GM12801 (cell line): ENCODE measurements at regions not wholly inside any gene's neighbourhood (a gene's known extent, or its start where the extent isn't known, plus 50 kb on each side); places are given as distances from the start of the nearest gene placed in this dataset.

Experiments
- CTCF ChIP-seq: IDR thresholded peaks from one replicate; pipeline ENCODE4 v1.5.1; 2011; ENCODE audit warnings: control low read depth; ENCODE audit not compliant: insufficient read length; ENCODE audit errors: extremely low read depth

- no peak for TF ChIP-seq CTCF
Measured at GRCh38 chr10:6704896-6705295, 124.8 kb upstream of the PRKCQ start.

GRCh38 chr10:6702030-6702429, 122.0 kb upstream of the PRKCQ start:
- no peak for TF ChIP-seq CTCF

- no peak for TF ChIP-seq CTCF
Measured at GRCh38 chr10:6701289-6701688, 121.2 kb upstream of the PRKCQ start.

GRCh38 chr10:6700066-6700465, 120.0 kb upstream of the PRKCQ start:
- no peak for TF ChIP-seq CTCF

GRCh38 chr10:6699336-6699735, 119.3 kb upstream of the PRKCQ start:
- no peak for TF ChIP-seq CTCF

GRCh38 chr10:6695519-6695918, 115.4 kb upstream of the PRKCQ start:
- TF ChIP-seq CTCF, result no peak

GRCh38 chr10:6694447-6695140, 114.5 kb upstream of the PRKCQ start:
- no peak for TF ChIP-seq CTCF
